GM03348 (cell line): ENCODE measurements at regions not wholly inside any gene's neighbourhood (a gene's known extent, or its start where the extent isn't known, plus 50 kb on each side); places are given as distances from the start of the nearest gene placed in this dataset.
"Not testable (repeated sequence)": the region's sequence is repeated elsewhere in the genome, so short reads cannot be mapped to it uniquely, and the experiment has no call there.

Source experiments
- DNase-seq: peaks from one replicate; pipeline ENCODE4 v3.0.0; 2012; ENCODE audit warnings: low spot score

- DNase-seq: no peak
Measured at GRCh38 chr16:6725634-6726331, 606.9 kb upstream of the RBFOX1 start.

GRCh38 chr16:6725206-6725605 is 607.4 kb upstream of the RBFOX1 start:
- not testable (repeated sequence) for DNase-seq

- DNase-seq: no peak
Measured at GRCh38 chr16:6722786-6723185, 609.9 kb upstream of the RBFOX1 start.

GRCh38 chr16:6714510-6714909 is 618.1 kb upstream of the RBFOX1 start:
- DNase-seq: no peak

GRCh38 chr16:6709736-6710135 is 622.9 kb upstream of the RBFOX1 start:
- no peak for DNase-seq

- DNase-seq: no peak
Measured at GRCh38 chr16:6708576-6709215, 623.9 kb upstream of the RBFOX1 start.

GRCh38 chr16:6704306-6704930 is 628.2 kb upstream of the RBFOX1 start:
- no peak for DNase-seq

GRCh38 chr16:6701096-6701495 is 631.5 kb upstream of the RBFOX1 start:
- no peak for DNase-seq

GRCh38 chr16:6698548-6698947 is 634.1 kb upstream of the RBFOX1 start:
- DNase-seq: no peak

GRCh38 chr16:6695666-6696065 is 637.0 kb upstream of the RBFOX1 start:
- DNase-seq: no peak

GRCh38 chr16:6694636-6695035 is 638.0 kb upstream of the RBFOX1 start:
- no peak for DNase-seq

- not testable (repeated sequence) for DNase-seq
Measured at GRCh38 chr16:6693418-6693817, 639.2 kb upstream of the RBFOX1 start.

- no peak for DNase-seq
Measured at GRCh38 chr16:6692874-6693273, 639.8 kb upstream of the RBFOX1 start.

GRCh38 chr16:6690741-6691140 is 641.9 kb upstream of the RBFOX1 start:
- DNase-seq: no peak

GRCh38 chr16:6689643-6690042 is 643.0 kb upstream of the RBFOX1 start:
- no peak for DNase-seq

GRCh38 chr16:6687593-6687992 is 645.1 kb upstream of the RBFOX1 start:
- DNase-seq: no peak

GRCh38 chr16:6684076-6684673 is 648.5 kb upstream of the RBFOX1 start:
- peak; percentile 31 for DNase-seq

- peak; percentile 18 for DNase-seq
Measured at GRCh38 chr16:6682142-6682811, 650.4 kb upstream of the RBFOX1 start.

GRCh38 chr16:6678586-6678985 is 654.1 kb upstream of the RBFOX1 start:
- no peak for DNase-seq

GRCh38 chr16:6674071-6674470 is 658.6 kb upstream of the RBFOX1 start:
- DNase-seq: no peak

GRCh38 chr16:6672507-6672906 is 660.1 kb upstream of the RBFOX1 start:
- DNase-seq: no peak

- DNase-seq: no peak
Measured at GRCh38 chr16:6667393-6667792, 665.3 kb upstream of the RBFOX1 start.
